C4-2B (cell line): ENCODE measurements at regions not wholly inside any gene's neighbourhood (a gene's known extent, or its start where the extent isn't known, plus 50 kb on each side); places are given as distances from the start of the nearest gene placed in this dataset.

Source experiments
- CTCF ChIP-seq: fragments of 450-650 bp; conservative IDR thresholded peaks from 2 replicates; pipeline ENCODE4 v1.5.1; 2017; ENCODE audit warnings: mild to moderate bottlenecking
- ZFX ChIP-seq: fragments of 450-650 bp; IDR thresholded peaks from 2 replicates; pipeline ENCODE4 v1.6.1; 2017

- TF ChIP-seq CTCF (no peak), ZFX (no peak)
Measured at GRCh38 chr5:155079698-155080097, 66.1 kb downstream of the KIF4B start.
